IPS-NIHi11 (cell line): ENCODE measurements at regions not wholly inside any gene's neighbourhood (a gene's known extent, or its start where the extent isn't known, plus 50 kb on each side); places are given as distances from the start of the nearest gene placed in this dataset.

Experiments used
- DNase-seq: peaks from one replicate; pipeline ENCODE4 v3.0.0; 2012; ENCODE audit warnings: mixed read lengths, low spot score

GRCh38 chr13:40115426-40115825 lies 460.0 kb downstream of the COG6 start:
- no peak for DNase-seq

DNA sequence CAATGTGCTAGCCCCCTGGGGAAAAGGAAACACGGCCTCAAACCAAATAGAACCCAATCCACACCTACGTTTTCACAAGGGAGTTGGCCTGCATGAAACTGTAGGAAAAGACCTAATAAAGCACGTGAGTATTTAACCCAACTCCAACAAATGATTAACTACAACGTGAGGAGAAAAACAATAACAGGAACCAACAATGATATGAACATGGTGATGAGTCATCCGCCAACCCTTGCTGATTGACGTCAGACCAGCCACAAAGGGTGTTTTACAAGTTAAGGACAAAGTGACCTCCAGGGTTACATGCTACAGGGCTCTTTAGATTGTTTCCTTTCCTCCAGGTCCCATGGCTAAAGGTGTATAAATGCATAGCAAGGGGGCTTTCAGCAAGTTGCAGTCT lies 460.5 kb downstream of the COG6 start:
- peak; percentile 34 for DNase-seq

DNA sequence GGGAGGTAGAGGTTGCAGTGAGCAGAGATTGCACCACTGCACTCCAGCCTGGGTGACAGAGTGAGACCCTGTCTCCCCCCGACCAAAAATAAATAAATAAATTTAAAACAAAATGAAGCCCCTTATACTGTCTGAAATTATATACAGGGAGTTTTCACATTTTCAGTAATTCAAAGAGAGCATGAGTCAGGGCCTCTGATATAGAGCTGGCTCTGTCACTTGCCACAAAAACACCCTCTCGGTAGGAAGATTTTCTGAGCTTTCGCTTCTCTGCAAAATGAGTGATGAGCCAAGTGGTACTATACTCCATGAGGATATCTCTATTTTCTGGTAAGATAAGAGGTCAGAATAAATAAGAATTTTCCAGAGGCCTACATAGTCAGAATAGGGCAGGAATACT lies 462.9 kb downstream of the COG6 start:
- no peak for DNase-seq

- no peak for DNase-seq
Observed at GRCh38 chr13:40119852-40120251, 464.4 kb downstream of the COG6 start.

- no peak for DNase-seq
Observed at GRCh38 chr13:40120288-40120687, 464.8 kb downstream of the COG6 start.

DNA sequence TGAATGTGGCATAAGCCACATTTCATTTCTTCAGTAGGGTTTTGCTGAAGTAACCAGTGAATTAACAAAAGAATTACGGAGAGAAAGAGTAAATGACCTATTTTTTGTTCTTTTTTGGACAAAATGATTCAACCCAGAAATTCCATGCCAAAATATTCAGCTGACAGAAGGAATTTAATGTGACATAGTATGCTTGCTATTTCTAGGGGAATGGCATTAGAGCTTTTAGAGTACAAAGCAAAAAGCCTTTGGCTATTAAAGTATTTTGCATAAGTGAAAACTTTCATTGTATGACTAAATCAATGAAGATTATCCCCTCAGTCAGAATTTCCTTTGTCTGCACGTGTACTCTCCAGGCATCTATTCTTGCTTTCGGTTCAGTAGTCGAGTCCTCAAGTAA lies 465.3 kb downstream of the COG6 start:
- no peak for DNase-seq

DNA sequence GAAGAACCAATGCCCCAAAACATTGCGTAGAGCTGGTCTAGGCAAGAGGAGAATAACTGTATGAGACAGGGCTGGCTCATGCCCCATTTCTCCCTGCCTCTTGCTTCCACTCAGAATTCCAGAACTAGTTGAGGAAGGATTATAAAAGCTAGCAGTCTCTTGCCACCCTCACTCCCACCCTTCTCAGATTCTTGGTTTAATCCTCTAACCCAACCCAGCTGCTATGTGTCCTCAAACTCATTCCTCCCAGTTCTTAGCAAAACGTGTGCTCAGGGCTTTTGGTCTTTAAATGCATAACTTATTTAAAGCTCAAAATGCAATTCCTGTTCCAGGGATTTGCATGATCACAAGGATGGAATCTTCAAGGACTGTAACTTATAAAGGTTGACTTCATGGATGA lies 466.3 kb downstream of the COG6 start:
- DNase-seq = no peak

- DNase-seq = no peak
Observed at GRCh38 chr13:40123962-40124632, 468.6 kb downstream of the COG6 start.

DNA sequence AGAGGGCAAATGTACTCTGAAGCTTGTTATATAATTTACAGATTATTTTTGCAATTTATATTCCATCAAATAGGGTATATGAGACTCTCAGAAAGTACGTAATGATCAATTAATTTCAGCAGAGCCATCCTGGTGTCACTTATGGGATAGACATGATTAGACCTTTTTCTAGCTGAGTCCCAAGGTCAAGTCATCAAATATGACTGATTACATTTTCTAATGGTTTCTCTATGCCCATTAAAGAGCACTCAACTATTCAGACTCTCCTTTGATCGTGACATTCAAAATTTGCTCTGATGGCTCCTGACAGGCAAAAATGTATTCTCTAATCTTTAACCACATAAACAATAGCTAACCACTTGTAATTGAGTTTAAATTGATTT lies 469.2 kb downstream of the COG6 start:
- no peak for DNase-seq

GRCh38 chr13:40125336-40125735 lies 469.9 kb downstream of the COG6 start:
- no peak for DNase-seq

- no peak for DNase-seq
Observed at GRCh38 chr13:40126306-40127085, 471.0 kb downstream of the COG6 start.

DNA sequence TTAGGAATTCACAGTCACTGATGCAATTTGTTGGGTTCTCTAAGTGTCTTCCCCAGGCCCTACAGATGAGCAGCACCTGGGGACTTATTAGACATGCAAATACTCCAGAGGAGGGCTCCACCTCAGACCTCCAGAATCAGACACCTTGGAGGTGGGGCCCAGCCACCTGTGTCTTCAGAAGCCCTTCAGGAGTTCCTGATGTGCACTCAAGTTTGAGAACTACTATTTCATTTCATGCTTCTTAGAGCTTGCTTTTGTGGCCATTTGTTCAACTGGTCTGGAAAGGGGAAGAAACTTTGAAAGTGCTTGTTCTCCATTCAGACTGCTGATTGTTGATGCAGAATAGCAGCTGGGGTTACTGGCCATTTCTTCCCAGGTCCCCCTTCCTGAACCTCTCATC lies 472.0 kb downstream of the COG6 start:
- DNase-seq = no peak

- no peak for DNase-seq
Observed at GRCh38 chr13:40127925-40128324, 472.5 kb downstream of the COG6 start.

GRCh38 chr13:40129467-40129866 lies 474.0 kb downstream of the COG6 start:
- no peak for DNase-seq

DNA sequence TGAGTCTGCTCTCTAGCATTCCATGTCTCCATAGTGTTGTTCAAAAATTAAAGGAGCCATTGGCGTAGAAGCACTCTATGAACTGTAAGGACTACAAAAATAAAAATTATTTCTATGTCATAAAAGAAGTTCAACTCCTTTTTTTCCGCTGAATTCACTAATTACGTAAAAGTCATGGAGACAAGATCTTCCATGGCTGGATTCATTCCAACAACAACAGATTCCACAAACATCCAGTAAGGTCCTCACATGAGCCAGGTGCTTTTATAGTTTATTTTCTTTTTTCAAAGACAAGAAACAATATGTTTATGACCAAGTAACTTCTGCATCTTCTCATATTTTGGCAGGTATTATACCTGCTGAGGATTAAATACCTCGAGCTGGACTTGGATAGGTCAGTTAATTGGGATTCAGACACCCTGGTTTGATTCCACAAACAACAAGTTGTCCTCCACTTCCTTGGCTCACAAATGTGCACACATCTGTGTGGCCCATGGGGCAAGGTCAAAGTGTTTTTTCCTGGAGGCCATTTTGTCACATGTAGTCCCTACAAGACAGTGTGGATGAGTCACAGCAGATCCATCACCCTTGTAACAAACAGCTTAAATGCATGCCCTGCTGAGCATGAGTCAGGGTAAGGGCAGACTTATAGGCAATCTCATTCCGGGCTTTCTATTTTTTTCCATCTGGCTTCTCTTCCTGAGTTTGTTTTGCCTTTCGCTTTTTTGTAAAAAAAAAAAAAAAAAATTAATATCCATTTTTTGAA lies 475.6 kb downstream of the COG6 start:
- no peak for DNase-seq

DNA sequence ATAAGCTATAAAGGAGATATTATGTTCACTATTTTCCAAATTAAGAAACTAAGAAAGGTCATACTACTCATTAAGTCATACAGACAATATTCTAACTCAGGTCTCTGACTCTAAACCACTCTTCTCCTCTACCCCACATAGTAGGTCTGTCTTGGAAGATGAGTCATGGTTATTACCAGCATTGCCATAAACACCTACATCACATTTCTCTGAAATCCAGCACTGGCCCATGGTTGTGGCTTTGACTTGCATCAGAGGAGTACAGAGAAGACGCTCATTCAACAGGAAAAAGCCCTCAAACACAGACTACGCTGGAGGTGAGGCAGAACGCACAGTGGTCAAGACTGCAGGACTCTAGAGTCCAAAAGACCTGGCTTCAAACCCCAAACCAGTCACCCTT lies 476.8 kb downstream of the COG6 start:
- DNase-seq = no peak

- no peak for DNase-seq
Observed at GRCh38 chr13:40136896-40137295, 481.4 kb downstream of the COG6 start.

- no peak for DNase-seq
Observed at GRCh38 chr13:40137400-40137799, 481.9 kb downstream of the COG6 start.

DNA sequence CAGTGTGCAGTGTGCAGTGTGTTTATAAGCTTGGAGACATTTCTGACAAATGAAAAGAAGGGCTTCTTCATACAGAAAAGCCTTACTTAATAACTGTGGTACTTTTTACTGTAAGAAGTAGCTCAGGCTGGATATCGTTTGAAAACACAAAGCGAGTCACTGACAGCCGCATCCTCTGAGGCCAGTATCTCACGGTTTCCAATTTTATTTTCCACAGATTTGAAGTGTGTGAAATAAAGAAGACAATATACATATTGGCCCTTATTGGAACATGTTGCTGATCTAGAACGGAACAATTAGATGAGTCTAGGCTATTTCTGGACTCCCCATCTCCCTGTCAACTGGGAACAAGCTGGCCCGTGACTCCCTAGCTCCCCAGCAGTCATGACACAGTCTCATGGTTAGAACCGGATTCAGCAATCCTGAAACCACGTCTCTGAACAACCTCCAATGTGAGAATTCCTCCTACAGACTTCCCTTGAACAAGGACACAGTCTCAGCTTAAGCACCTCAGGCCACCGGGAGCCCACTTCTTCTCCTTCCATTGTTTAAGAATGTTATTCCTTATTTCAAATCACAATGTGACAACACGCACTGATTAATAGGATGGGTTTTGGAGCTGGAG lies 484.5 kb downstream of the COG6 start:
- no peak for DNase-seq

- no peak for DNase-seq
Observed at GRCh38 chr13:40141859-40142555, 486.5 kb downstream of the COG6 start.

GRCh38 chr13:40143106-40143505 lies 487.6 kb downstream of the COG6 start:
- DNase-seq = no peak

GRCh38 chr13:40143559-40143958 lies 488.1 kb downstream of the COG6 start:
- no peak for DNase-seq
